SHP77 (cell line): ENCODE measurements at regions not wholly inside any gene's neighbourhood (a gene's known extent, or its start where the extent isn't known, plus 50 kb on each side); places are given as distances from the start of the nearest gene placed in this dataset.
"Not testable (repeated sequence)": the region's sequence is repeated elsewhere in the genome, so short reads cannot be mapped to it uniquely, and the experiment has no call there.

Experiments
- DNase-seq, 2 experiments: peaks; one replicate each; lab custom pipeline; 2025; lab: John Stamatoyannopoulos, UW

DNA sequence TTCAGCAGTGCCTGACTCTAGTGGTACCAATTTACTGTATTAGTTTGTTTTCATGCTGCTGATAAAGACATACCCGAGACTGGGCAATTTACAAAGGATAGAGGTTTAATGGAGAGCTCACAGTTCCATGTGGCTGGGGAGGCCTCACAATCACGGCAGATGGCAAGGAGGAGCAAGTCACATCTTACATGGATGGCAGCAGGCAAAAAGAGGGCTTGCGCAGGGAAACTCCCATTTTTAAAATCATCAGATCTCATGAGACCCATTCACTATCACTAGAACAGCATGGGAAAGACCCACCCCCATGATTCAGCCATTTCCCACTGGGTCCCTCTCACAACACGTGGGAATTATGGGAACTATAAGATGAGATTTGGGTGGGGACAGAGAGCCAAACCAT, 243.7 kb upstream of the KLF3 start:
- not testable (repeated sequence) for DNase-seq

DNA sequence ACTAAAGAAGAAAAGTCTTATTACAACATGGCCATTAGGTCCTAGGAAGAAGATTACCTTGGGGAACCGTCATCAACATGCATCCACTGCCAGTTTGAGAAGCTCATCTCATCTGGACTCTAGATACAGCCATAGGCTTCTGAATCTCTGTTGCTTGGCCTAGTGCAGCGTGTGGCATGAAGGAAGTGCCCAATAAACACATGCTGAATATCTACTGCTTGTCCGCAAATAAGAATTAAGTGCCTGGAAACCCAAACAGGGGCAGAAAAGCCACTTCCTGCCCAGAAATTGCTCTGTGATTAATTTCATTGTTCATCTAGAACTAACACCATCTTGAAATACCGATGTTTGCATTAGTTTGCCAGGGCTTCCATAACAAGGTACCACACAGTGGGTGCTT, 241.1 kb upstream of the KLF3 start:
- no peak for DNase-seq

DNA sequence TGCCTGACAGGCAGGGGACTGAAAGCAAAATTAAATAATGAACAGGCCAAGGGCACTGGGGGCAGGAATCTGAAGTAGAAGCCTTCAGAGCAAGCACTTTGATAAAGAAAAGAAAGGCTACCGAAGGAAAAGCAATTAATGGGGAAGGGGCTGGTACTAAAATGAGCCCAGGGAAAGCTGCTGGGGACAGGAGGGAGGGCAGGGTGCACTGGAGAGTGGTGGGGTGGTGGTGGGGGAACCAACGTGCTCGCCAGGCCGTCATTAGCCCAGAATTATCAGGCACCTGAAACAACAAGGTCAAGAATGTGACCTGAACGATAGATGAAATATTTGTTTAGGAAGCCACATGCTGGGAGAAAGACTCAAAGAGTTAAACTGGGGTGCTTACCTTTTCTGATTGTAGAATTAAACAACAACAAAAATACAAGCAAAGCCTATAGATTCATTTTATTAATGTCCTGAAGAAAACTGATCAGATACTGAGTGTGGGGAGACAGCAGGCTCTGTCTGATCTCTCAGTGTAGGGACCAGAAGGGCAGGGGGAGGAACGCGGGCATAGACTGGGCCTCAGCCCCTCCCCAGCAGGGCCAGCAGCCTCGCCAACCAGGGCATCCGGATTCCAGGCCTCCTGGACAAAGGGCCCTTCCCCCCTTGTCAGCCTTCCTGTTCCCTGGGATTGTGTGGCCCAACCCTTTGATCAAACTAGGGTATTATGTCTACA, 239.7 kb upstream of the KLF3 start:
- no peak for DNase-seq

DNA sequence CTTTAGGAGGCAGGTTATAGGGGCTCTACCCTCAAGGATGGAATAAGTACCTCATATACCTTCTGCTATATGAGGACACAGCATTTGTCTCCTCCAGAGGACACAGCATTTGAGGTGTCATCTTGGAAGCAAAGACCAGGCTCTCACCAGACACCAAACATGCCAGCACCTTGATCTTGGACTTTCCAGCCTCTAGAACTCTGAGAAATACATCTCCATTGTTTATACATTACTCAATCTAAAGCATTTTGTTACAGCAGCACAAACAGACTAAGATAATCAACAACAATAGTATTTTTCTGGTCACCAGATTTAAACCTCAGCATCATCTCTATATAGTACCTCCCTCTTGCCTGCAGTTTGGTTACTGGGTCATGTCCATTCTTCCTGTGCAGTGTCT, 237.5 kb upstream of the KLF3 start:
- no peak for DNase-seq

DNA sequence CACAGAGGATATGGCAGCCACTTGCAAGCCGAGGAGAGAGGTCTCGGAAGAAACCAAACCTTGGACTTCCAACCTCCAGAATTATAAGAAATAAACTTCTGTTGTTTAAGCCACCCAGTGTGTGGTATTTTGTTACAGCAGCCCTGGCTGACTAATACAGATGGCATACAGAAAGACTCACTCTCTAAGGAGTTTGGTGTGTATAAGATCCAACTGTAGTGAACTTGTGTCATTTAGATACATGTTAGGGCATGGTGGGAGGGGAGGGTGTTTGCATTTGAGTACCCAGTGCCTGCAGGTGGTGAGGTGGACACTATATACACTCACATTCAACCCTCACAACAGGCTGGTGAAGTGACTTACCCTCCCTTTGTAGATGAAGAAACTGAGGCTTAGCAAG, 233.2 kb upstream of the KLF3 start:
- no peak for DNase-seq

DNA sequence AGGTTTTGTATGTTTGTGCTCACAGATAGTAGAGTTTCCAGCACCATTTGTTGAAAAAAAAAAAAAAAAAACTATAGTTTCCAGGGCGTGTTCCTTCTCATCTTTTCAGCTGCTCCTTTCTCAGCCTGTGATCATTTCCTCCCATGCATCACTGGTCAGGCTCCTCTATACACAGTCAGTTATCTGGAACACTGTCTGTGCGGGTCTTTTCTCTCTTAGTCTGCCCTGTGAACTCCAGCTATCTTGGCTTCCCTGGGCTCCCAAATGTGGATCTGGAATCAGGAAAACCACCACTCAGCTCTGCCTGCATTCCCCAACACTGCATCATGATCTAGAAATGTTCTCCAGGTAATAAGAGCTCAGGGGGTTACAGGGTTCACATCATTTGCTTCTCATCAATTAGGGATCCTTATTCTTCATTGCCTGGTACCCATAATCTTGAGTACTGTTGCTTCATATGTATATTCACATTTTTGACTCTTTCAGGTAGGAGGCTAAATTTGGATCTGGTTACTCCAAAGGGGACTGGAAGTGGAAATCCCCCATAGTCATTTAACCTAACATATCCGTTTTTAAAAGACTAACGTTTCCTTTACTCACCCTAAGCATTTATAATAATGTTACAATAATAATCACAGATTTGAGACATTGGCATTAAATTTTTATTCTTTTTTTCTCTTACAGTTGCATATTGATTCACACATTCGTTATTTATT, 221.8 kb upstream of the KLF3 start:
- DNase-seq = no peak

DNA sequence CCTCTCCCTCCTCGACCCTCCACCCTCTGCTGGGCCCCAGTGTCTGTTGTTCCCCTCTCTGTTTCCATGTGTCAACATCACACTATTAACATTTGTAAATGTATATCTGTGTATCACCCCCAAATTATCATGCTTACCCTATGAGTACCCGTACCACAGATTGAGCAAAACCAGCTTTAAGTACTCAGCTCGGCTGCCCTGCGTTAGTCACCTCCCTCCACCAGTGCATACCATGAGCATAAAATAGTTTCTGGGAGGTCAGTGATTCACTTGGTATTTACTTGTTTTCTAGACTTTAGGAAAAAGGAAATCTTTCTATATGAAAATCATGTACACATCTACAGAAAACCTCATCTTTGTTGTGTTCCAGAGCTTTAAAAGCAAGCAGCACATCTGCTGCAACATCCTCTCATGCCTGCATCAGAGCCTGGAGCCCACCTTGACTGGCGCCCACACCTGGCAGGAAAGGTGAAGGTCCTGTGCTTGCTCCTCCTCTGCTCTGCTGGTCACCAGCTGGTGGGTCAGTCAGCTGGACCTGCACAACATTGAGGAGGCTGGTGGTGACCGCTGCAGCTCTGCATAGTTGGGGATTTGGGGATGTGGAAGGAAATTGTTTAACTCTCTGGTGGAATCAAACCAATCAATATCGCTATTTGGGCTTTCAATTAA, 214.4 kb upstream of the KLF3 start:
- no peak for DNase-seq

DNA sequence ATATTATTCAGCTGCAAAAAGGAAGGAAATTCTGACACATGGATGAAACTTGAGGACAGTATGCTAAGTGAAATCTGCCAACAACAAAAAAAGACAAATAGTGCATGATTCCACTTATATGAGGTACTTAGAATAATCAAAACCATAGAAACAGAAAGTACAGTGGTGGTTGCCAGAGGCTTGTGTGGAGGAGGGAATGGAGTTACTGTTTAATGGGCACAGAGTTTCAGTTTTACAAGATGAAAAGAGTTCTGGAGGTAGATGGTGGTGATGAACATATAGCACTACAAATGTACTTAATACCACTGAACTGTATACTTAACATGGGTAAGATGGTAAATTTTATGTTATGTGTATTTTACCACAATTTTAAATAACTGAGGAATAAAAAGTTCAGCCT, 212.0 kb upstream of the KLF3 start:
- no peak for DNase-seq

DNA sequence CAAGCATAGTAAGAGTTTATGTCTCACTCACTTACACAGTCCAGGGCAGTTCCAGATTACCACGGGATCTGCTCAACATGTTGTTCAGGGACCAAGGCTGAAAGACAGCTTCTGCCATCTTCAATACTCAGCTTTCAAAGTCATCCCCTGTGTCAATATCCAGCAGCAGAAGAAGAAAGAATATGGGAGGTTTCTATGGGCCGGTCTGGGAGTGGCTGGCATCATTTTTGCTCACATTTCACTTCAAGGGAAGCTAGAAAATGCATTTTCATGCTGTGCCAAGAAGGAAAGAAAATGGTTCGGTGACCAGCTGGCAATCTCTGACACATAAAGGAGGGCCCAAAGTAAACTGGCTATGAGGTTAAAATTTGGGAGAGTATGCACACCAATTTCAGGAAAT, 211.5 kb upstream of the KLF3 start:
- no peak for DNase-seq

DNA sequence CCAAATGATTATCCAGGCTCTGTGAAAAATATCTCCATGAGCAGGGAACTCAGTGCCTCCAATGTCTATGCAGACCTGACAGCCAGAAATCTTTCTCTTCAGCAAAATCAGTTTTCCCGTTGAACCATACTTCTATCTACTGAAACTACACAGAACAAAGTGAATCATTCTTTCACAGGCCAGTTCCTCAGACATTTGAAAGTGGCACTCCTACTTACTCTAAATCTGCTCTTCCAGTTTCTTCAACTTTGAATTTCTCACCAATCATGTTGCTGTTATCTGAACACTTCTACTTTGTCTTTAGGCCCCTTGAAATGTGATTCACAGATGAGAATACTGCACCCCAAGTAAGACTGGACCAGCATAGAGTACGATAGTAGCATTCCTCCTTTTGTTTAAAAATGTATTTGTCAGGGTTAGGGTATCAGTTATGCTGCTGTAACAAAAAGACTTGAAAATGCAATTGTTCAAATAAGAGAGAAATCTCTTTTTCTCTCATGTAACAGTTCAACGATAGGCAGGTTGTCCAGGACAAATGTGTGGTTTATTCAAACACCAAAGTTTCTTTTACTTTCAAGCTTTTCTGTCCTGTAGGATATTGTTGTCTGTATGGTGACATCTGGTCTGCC, 210.6 kb upstream of the KLF3 start:
- no peak for DNase-seq

DNA sequence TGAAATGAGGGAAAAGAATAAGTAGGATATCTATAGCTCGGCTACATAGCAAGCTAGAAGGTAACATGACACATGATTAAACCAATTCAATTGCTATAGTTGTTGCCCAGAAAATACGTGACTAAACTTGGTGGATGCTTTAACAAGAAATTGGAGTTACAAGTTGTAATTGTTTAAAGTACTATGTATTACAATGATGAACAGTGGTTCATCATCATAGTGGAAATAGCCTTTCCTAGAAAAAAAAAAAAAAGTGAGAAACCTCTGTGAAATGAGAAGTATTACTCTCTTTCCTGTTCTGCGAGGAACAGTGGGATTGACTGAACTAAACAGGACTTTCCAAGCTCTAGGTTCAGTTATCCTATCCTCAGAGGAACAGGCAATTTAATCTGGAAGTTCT, 209.7 kb upstream of the KLF3 start:
- DNase-seq = no peak

DNA sequence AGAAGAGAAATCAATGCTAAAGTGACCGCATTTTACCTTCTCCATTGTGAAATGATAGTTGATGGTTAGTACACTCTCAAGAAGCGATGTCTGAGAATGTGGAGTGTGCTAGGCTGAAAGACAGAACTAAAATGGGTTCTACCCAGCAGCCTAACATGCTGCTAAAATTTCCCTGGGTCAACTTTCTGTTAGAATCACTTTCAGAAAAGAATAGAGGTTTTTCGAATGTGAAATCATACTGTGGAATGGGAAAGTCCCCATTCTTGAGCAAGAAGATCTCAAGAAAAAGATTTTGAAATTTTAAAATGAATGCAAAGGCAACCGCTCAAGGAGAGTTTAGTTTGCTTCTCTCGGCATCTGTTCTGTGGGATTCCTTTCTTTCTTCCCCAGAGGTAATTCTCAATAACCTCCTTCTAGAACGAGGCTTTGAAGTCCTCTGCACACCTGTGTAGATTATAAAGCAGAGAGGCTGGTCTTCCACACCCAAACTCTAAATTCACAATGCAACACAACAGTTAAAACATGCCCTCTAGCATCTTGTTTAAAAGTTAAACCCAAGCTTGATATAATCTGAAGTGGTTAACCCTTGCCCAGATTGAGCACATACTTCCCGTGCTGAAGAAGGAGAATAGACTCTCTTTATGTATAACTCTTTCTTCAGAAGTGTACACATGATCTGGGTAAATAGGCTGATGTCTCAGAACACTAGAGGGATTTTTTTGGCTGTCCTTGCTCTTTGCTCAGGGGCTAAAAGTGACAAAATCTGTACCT, 208.7 kb upstream of the KLF3 start:
- DNase-seq = no peak

DNA sequence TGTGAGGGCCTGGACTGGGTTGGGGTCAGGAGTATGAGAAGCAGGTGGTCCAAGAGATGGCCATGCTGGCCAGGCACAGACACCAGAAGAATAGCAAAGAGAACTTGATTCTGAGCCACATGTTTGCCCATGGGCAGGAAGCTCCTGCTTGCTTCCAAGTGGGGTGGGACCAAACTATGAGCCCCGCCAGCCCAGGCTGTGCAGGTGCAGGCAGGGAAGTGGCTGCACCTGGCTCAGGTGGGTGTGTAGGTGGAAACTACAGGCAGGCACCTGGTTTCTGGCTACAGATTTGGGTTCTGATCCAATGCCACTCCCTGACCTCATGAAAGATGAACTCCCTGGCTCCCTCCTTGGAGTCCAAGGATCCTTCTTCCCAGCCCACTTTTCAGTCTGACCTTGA, 207.9 kb upstream of the KLF3 start:
- DNase-seq = no peak

DNA sequence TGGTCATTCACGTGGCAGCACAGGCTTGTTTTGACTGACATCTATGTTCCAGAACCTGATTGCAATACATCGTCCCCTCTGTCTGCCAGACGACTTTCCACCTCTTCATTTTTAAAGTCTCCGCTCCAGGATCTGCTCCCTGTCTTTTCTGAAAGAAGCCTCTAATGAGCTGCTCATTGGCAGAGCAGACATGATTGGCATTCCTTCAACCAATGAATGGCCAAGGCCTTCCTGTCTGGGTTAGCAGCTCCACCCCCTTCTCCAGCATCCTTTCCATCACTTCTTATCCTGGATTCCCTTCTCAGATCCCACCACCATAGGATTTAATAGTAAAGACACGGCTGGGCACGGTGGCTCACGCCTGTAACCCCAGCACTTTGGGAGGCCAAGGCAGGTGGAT, 202.7 kb upstream of the KLF3 start:
- no peak for DNase-seq

DNA sequence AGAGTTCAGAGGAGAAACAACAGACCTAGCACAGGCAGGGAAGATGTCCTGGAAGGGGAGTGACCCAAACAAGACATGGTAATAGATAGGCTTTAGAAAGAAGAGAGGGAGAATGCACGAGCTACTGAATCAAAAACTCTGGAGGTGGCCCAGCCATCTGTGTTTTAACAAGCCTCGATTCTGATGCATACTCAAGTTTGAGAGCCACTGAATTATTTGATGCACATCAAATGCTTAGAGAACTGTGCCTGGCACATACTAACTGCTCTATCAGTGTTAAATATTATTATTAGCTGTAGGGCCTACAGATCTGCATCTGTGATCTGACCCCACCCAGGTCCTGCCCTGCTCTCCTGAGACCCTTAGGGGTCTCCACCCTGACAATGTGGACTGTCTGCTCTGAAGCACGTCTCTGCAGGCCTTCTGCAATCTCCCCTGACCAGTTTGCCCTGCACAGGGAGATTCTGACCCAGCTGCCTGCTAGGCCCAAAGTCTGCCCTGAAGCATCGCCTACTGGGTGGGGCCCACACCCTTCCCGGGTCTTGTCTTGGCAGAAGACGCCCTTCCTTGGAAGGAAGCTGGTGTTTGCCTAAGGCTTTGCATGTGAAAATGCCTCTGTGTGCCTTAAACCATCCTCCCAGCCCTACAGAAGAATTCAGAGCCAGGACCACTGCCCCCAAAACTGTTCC, 201.5 kb upstream of the KLF3 start:
- DNase-seq = no peak

DNA sequence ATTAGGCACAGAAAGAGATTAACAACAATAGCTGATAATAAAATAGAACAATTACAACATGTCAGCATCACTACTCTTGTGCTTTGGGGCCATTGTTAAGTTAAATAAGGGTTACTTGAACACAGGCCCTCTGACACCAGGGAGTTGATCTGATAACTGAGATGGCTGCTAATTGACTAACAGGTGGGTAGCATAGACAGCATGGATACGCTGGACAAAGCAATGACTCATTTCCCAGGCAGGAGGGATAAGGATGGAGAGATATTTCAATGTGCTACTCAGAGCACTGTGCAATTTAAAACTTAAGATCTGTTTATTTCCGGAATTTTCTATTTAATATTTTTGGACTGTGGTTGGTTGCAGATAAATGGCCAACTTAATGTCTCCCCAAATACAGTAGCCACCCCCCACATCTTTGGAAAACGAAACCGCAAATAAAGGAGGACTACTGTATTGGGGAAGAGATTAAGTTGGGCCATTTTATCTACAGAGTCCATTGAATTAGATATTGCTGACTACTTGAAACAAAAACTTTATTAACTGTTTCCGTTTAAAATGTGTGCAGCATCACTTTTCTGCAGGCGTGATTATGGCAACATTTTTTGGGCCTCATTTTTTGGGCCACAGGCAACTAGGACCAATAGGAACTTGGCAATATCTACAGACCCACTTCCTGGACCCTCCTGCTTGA, 200.6 kb upstream of the KLF3 start:
- no peak for DNase-seq

DNA sequence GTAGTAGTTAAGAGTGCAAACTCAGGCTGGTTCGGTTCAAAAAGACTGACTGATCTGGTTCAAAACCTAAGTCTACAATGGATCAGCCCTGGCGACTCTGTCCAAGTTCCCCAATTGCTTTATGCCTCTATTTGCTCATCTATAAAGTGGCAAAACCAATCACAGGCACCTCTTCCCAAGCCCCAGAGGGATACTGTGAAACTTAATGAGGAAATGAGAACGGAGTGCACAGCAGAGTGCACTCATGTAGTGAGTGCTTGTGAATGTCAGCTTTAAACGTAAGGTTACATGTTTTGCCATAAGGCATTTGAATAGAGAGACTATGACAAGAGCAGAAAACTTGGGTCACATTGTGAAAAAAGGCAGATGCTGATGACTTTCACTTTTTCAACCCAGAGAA, 199.7 kb upstream of the KLF3 start:
- no peak for DNase-seq

DNA sequence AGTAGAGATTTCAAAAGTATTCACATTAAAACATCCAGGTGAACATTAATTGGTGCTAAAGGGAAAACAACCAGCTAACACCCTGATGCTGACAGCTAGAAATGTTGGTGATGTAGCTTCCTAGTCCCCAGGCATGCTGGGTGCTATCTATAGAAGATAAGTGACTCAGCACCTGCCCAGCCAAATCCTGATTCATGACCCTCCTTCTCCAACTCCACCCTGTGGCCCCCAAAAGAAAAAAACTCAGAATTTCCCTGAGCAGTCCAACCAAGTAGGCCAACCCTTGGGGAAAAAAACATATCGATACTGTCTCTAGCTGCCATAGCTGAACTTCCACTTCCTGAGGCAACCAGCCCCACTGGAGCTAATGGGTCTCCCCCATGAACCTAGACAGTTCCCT, 197.6 kb upstream of the KLF3 start:
- no peak for DNase-seq

DNA sequence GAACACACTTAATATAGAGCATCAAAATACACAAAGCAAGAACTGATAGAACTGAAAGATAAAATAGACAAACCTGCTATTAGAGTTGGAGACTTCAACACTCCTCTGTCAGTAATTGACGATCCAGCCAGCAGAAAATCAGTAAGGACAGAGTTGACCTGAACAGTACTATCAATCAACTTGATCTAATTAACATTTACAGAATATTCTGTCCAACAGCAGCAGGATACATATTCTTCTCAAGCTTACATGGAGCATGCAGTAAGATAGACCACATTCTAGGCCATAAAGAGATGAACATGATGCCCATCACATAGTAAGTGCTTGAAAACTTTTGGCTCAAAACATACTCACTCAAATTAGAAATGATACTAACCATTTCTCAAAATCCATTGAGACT, 196.7 kb upstream of the KLF3 start:
- no peak for DNase-seq

DNA sequence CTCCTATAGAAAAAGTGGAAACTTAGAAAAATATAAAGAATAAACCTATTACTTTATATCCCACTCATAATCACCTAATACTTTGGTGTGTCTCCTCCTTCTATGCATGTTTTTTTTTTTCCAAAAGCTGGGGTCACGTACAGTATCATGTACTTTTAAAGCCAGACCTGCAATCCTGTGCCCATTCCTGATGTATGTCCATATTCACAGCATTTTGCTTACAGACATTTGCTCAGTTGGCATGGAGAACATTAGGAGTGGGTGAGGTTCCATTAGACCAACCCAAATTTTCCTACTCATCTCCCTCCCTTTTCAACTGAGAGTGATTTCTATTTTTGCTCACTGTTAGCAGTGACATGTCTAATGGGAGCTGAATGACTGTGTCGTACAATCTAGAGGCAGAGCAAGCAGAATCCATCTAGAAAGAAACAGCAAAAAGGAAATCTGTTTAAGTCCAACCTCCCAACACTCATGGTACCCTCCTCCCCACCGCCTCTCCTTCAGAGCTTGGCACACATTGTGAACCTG, 195.6 kb upstream of the KLF3 start:
- DNase-seq = no peak

DNA sequence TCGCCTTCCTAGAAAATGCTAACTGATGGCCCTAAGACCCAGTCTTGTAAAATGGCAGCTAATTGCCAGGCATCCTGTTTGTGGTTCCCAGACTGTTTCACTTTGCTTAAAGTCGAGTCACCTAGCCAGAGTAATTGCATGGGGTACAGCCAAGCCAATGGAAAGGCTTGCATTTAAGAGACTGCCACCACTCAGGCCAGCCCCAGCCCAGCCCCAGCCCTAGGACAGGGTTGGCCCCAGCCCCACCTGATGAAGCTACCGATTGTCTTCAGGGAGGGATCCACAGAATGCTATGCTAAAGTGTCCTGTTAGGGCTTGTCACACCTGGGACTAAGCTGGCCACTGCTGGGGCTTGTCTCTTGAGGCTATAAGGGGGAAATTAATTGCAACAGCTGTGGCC, 194.6 kb upstream of the KLF3 start:
- no peak for DNase-seq
